HCT116 (cell line): ENCODE measurements at regions not wholly inside any gene's neighbourhood (a gene's known extent, or its start where the extent isn't known, plus 50 kb on each side); places are given as distances from the start of the nearest gene placed in this dataset.

Experiments
- ATAC-seq: fragments of 200-7000 bp; cut with Tn5 transposase; 2 replicates; pipeline ENCODE4 v1.9.1; 2020; ENCODE audit warnings: mild to moderate bottlenecking, moderate library complexity
- BruUV-seq: library from RNA; stranded (reverse); fragments of 400-500 nt; replicated peaks from 2 replicates; lab custom pipeline; 2021; lab: Mats Ljungman, UMichigan
- CTCF ChIA-PET: fragments of 300-600 bp; sonication (Branson Sonifier 250); formaldehyde crosslinking; loops from one replicate; lab custom pipeline; 2021; ENCODE audit warnings: antibody characterized with exemption; lab: Charles Lee
- POLR2A ChIA-PET: fragments of 300-600, 350-600 bp; sonication (Branson Sonifier 250); formaldehyde crosslinking; loops from one replicate; lab custom pipeline; 2021; ENCODE audit warnings: antibody characterized with exemption; lab: Charles Lee
- RAD21 ChIA-PET, 2 experiments: fragments of 300-600 bp; sonication (Branson Sonifier 250); formaldehyde crosslinking; loops; one replicate each; lab custom pipeline; 2023; ENCODE audit warnings: low total read pairs in 2 of 2; ENCODE audit not compliant: uncharacterized antibody in 2 of 2, unreplicated experiment in 2 of 2, low non-redundant PET in 1 of 2; lab: Charles Lee
- DNase-seq: peaks from one replicate; pipeline ENCODE4 v3.0.0-alpha.2; 2010; ENCODE audit warnings: low read depth, low spot score
- H2AFZ ChIP-seq: fragments of 200-600 bp; shearing (Covaris generic), sonication (generic); 2 replicates; pipeline ENCODE4 v1.6.1; 2017; ENCODE audit warnings: low read depth, mixed run types, mixed read lengths, antibody characterized with exemption, low read length; ENCODE audit not compliant: poor library complexity, severe bottlenecking
- H3K27ac ChIP-seq: 2 replicates; pipeline ENCODE4 v1.5.1; 2012; ENCODE audit warnings: low read depth, low read length
- H3K27me3 ChIP-seq: fragments of 200-600 bp; sonication (generic); 2 replicates; pipeline ENCODE4 v1.6.1; 2016; ENCODE audit warnings: mixed run types, low read length, mixed read lengths; ENCODE audit not compliant: insufficient read depth
- H3K36me3 ChIP-seq, 2 experiments: fragments of 200-500 bp in 1 of 2; fragments of 200-600 bp in 1 of 2; sonication (Bioruptor generic) in 1 of 2; sonication (generic) in 1 of 2; 2 replicates each; pipeline versions ENCODE4 v1.5.1 to v1.6.1; 2014 to 2016; ENCODE audit warnings: low read length in 2 of 2, inconsistent platforms in 1 of 2, mixed read lengths in 1 of 2, mixed run types in 1 of 2; ENCODE audit not compliant: insufficient read depth in 2 of 2, control insufficient read depth in 1 of 2
- H3K4me1 ChIP-seq, 2 experiments: fragments of 200-600 bp in 1 of 2; sonication (generic) in 1 of 2; 2 replicates each; pipeline versions ENCODE4 v1.5.1 to v1.6.1; 2012 to 2017; ENCODE audit warnings: low read length in 2 of 2, inconsistent platforms in 1 of 2, mild to moderate bottlenecking in 1 of 2, mixed read lengths in 1 of 2, mixed run types in 1 of 2, moderate library complexity in 1 of 2; ENCODE audit not compliant: insufficient read depth in 2 of 2, control insufficient read depth in 1 of 2
- H3K4me2 ChIP-seq: fragments of 200-600 bp; sonication (generic); 2 replicates; pipeline ENCODE4 v1.6.1; 2017; ENCODE audit warnings: mixed run types, low read length, mixed read lengths
- H3K4me3 ChIP-seq, 2 experiments: fragments of 200-600 bp in 1 of 2; sonication (generic) in 1 of 2; replicated peaks in 1 of 2; 2 replicates each; pipeline ENCODE4 v1.5.1; 2011 to 2016; ENCODE audit warnings: low read length in 2 of 2, control low read depth in 1 of 2, low read depth in 1 of 2, mild to moderate bottlenecking in 1 of 2, mixed read lengths in 1 of 2, mixed run types in 1 of 2
- H3K79me2 ChIP-seq: fragments of 200-600 bp; sonication (generic); 2 replicates; pipeline ENCODE4 v1.6.1; 2017; ENCODE audit warnings: mild to moderate bottlenecking, mixed run types, low read length, moderate library complexity, mixed read lengths; ENCODE audit not compliant: insufficient read depth
- H3K9ac ChIP-seq: fragments of 200-600 bp; sonication (generic); 2 replicates; pipeline ENCODE4 v1.6.1; 2016; ENCODE audit warnings: low read length, mixed read lengths
- H3K9me2 ChIP-seq: fragments of 200-600 bp; sonication (generic), shearing (Covaris generic); 2 replicates; pipeline ENCODE4 v1.6.1; 2017; ENCODE audit warnings: mixed run types, mild to moderate bottlenecking, moderate library complexity; ENCODE audit not compliant: insufficient read depth
- H3K9me3 ChIP-seq, 2 experiments: fragments of 200-500 bp in 1 of 2; fragments of 200-600 bp in 1 of 2; sonication (Bioruptor generic) in 1 of 2; sonication (generic) in 1 of 2; 2 replicates each; pipeline ENCODE4 v1.6.1; 2014 to 2017; ENCODE audit warnings: low read length in 2 of 2, mixed read lengths in 2 of 2, inconsistent platforms in 1 of 2, low read depth in 1 of 2, mild to moderate bottlenecking in 1 of 2, mixed run types in 1 of 2, moderate library complexity in 1 of 2; ENCODE audit not compliant: control insufficient read depth in 1 of 2, insufficient read depth in 1 of 2
- H4K20me1 ChIP-seq: fragments of 200-600 bp; sonication (generic), shearing (Covaris generic); 2 replicates; pipeline ENCODE4 v1.6.1; 2017; ENCODE audit warnings: mixed run types, mild to moderate bottlenecking, moderate library complexity; ENCODE audit not compliant: insufficient read depth
- CBX3 ChIP-seq: IDR thresholded peaks from 2 replicates; pipeline ENCODE4 v1.6.1; 2012; ENCODE audit warnings: low read depth
- CEBPB ChIP-seq: IDR thresholded peaks from 2 replicates; pipeline ENCODE4 v1.6.1; 2012; ENCODE audit warnings: low read depth
- EGR1 ChIP-seq: IDR thresholded peaks from 2 replicates; pipeline ENCODE4 v1.6.1; 2012; ENCODE audit warnings: low read depth
- ELF1 ChIP-seq: IDR thresholded peaks from 2 replicates; pipeline ENCODE4 v1.6.1; 2012; ENCODE audit warnings: low read depth, borderline replicate concordance
- EZH2 ChIP-seq: fragments of 200-600 bp; sonication (generic); IDR thresholded peaks from 2 replicates; pipeline ENCODE4 v1.6.1; 2017; ENCODE audit warnings: antibody characterized with exemption, mixed run types
- EZH2phosphoT487 ChIP-seq: fragments of 200-600 bp; IDR thresholded peaks from 2 replicates; pipeline ENCODE4 v1.6.1; 2018; ENCODE audit warnings: antibody characterized with exemption, borderline replicate concordance
- POLR2A ChIP-seq: IDR thresholded peaks from 2 replicates; pipeline ENCODE4 v1.7.0; 2011; ENCODE audit warnings: borderline replicate concordance; ENCODE audit not compliant: insufficient read depth, insufficient read length; ENCODE audit errors: extremely low read depth
- POLR2AphosphoS5 ChIP-seq: IDR thresholded peaks from 2 replicates; pipeline ENCODE4 v1.6.1; 2011; ENCODE audit warnings: mild to moderate bottlenecking, low read depth, low read length, moderate library complexity
- RAD21 ChIP-seq: IDR thresholded peaks from 2 replicates; pipeline ENCODE4 v1.6.1; 2012; ENCODE audit warnings: low read depth, mild to moderate bottlenecking
- SIN3A ChIP-seq: IDR thresholded peaks from 2 replicates; pipeline ENCODE4 v1.6.1; 2012; ENCODE audit warnings: low read depth
- SP1 ChIP-seq: IDR thresholded peaks from 2 replicates; pipeline ENCODE4 v1.6.1; 2012; ENCODE audit warnings: low read depth
- SRF ChIP-seq: IDR thresholded peaks from 2 replicates; pipeline ENCODE4 v1.6.1; 2012; ENCODE audit warnings: low read depth
- TCF7L2 ChIP-seq: IDR thresholded peaks from 2 replicates; pipeline ENCODE4 v1.7.0; 2011; ENCODE audit warnings: borderline replicate concordance, inconsistent platforms; ENCODE audit not compliant: insufficient read depth, insufficient read length; ENCODE audit errors: extremely low read depth
- intact Hi-C: fragments of 100-400 bp; cut with micrococcal nuclease; formaldehyde crosslinking; loops from 2 replicates; pipeline ENCODE4 v1.10.0; 2022
- TF ChIP-seq, protein P1 (sequence below): IDR thresholded peaks from 2 replicates; pipeline ENCODE4 v1.6.1; 2012
- TF ChIP-seq, protein P2 (sequence below): IDR thresholded peaks from 2 replicates; pipeline ENCODE4 v1.6.1; 2011; ENCODE audit warnings: mild to moderate bottlenecking, low read length, moderate library complexity; ENCODE audit not compliant: insufficient replicate concordance; ENCODE audit errors: extremely low read depth
- TF ChIP-seq, protein P3 (sequence below): IDR thresholded peaks from 2 replicates; pipeline ENCODE4 v1.6.1; 2012

DNA sequence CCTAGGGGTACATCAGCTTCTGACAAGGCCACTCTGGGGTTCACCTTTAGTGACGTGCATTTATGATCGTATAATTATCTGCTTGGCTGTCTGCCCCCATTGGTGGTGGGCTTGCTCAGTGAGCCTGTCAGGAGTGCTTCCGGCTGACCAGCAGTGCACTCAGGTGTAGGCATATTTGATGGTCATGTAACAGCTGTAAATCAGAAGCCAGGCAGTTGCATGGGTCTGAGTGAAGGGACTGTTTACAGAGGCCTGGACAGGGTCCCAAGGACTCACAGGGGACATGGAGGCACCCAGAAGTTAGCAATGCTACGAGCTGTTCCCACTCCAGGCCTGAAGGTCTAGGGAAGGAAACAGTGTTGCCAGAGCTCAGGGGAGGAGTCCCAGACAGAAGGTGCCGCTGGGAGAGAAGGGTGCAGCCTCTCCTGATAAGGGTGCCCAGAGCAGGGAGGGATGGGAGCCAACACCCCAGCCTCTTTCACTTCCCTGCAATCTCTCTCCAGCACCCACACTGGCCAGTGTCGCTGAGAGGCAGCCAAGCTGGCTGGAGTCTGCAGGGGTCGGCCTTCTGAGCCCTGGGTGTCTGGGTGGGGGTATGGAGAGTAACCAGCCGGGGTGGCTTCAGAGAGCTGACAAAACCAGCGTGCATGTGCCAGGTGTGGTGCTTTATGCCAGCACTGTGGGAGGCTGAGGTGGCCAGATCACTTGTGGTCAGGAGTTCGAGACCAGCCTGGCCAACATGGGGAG lies 61.3 kb upstream of the PRR23E start:
- ChIA-PET POLR2A (no interaction called here), RAD21 (no interaction called here)
- H3K9me2 ChIP-seq, result no peaks in the 10 kb centered on the region

More for the DNA sequence above, 61.3 kb upstream of the PRR23E start:
- Histone ChIP-seq H2AFZ (no peak overlapping the region), H3K9me3 (no peaks in the 10 kb centered on the region), H4K20me1 (no peaks in the 10 kb centered on the region), H3K4me2 (no peak overlapping the region), H3K9ac (no peak overlapping the region), H3K4me1 (no peaks in the 10 kb centered on the region), H3K27ac (no peak overlapping the region), H3K79me2 (no peaks in the 10 kb centered on the region), H3K4me3 (no peak overlapping the region), H3K27me3 (peaks cover 17% of the 10 kb centered on the region; the same call in 1 of the 2 replicates)
- intact Hi-C loops, result no loop called here
- DNase-seq (no peak), ATAC-seq (no peak)
- CTCF ChIA-PET, result no interaction called here
- BruUV-seq, result no TSS peak
- no peak for TF ChIP-seq SP1
- TF ChIP-seq ELF1, result no peak
- TF ChIP-seq, protein P1, sequence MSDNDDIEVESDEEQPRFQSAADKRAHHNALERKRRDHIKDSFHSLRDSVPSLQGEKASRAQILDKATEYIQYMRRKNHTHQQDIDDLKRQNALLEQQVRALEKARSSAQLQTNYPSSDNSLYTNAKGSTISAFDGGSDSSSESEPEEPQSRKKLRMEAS, result no peak
- TF ChIP-seq TCF7L2, result no peak
- TF ChIP-seq POLR2A, result no peak
- TF ChIP-seq, protein P2, sequence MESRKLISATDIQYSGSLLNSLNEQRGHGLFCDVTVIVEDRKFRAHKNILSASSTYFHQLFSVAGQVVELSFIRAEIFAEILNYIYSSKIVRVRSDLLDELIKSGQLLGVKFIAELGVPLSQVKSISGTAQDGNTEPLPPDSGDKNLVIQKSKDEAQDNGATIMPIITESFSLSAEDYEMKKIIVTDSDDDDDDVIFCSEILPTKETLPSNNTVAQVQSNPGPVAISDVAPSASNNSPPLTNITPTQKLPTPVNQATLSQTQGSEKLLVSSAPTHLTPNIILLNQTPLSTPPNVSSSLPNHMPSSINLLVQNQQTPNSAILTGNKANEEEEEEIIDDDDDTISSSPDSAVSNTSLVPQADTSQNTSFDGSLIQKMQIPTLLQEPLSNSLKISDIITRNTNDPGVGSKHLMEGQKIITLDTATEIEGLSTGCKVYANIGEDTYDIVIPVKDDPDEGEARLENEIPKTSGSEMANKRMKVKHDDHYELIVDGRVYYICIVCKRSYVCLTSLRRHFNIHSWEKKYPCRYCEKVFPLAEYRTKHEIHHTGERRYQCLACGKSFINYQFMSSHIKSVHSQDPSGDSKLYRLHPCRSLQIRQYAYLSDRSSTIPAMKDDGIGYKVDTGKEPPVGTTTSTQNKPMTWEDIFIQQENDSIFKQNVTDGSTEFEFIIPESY, result no peak
- TF ChIP-seq RAD21, result no peak
- TF ChIP-seq CBX3, result no peak
- TF ChIP-seq CEBPB, result no peak
- TF ChIP-seq, protein P3, sequence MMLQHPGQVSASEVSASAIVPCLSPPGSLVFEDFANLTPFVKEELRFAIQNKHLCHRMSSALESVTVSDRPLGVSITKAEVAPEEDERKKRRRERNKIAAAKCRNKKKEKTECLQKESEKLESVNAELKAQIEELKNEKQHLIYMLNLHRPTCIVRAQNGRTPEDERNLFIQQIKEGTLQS, result no peak
- TF ChIP-seq SRF, result no peak
- TF ChIP-seq EZH2, result no peak
- TF ChIP-seq EGR1, result no peak
- TF ChIP-seq EZH2phosphoT487, result no peak
- TF ChIP-seq POLR2AphosphoS5, result no peak
- no peak for TF ChIP-seq SIN3A
- TF ChIP-seq, all 23 proteins: peak for 0
- H3K36me3 ChIP-seq, result no peaks in the 10 kb centered on the region
